HG03175 (cell line): ENCODE measurements at regions not wholly inside any gene's neighbourhood (a gene's known extent, or its start where the extent isn't known, plus 50 kb on each side); places are given as distances from the start of the nearest gene placed in this dataset.
"Not testable (repeated sequence)": the region's sequence is repeated elsewhere in the genome, so short reads cannot be mapped to it uniquely, and the experiment has no call there.

Experiments
- ATAC-seq: cut with Tn5 transposase; IDR thresholded peaks from one replicate; pipeline ENCODE4 v1.9.1; 2021; ENCODE audit warnings: mild to moderate bottlenecking, moderate library complexity; ENCODE audit not compliant: unreplicated experiment

GRCh38 chr3:106338582-106339214 is 469.9 kb upstream of the CBLB start:
- no peak for ATAC-seq

DNA sequence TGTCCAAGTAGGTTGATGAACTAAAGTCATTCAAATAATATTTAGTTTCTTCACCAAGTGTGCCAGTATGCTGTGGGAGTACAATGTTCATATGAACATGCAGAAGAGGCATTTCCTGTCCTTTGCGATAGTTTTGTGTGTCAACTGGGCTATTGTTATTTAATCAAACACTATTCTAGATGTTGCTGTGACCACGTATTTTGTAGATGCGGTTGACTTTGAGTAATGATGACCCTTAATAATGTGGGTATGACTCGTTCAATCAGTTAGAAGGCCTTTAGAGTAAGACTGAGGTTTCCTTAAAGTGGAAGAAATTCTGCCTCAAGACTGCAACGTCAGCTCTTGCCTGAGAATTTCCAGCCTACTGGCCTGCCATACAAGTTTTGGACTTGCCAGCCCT is 470.7 kb upstream of the CBLB start:
- no peak for ATAC-seq

GRCh38 chr3:106341087-106341486 is 472.3 kb upstream of the CBLB start:
- no peak for ATAC-seq

DNA sequence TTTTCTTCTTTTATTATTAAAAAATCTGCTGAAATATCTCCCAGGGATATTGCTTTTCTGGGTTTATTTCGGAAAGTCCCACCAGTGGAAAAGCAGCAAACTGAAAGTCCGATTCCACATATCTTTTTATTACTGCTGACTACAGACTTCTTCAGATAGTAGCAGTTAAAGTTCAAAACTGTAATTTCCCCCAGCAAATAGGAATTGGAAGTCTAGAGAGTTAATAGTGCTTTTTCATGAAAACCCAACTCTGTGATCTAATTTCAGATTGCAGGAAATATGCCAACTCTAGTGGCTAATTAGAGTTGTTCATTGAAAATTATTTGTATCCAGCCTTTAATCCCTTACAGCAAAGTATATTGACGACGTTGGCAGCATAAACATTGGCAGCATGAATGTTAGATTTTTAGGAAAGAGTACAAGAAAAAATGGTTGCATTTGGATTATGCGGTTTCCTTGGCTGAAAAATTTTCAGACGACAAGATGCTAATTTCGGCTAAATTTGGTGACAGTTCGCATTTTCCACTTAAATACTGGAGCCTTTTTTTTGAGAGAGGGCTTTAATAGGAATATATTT is 472.9 kb upstream of the CBLB start:
- ATAC-seq, result no peak

DNA sequence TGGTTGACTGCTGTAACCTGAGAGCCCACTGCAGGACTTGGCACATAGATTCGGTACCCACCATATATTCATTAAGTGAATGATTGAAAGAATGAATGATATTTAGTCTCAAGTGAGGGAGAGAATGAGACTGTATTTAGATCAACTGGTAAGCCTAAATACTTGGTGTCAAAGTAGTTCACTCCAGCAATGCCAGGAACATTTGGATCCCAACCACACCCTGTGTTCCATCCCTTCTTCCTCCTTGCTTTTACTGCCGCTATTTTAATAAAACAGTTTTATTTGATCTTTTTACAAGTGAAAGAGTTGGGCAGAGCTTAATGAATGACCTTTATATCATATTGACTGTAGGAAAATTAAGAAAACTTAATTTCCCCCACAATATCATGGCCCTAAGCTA is 473.6 kb upstream of the CBLB start:
- no peak for ATAC-seq

GRCh38 chr3:106343811-106344210 is 475.0 kb upstream of the CBLB start:
- no peak for ATAC-seq

- ATAC-seq, result no peak
Measured at GRCh38 chr3:106345353-106346027, 476.7 kb upstream of the CBLB start.

DNA sequence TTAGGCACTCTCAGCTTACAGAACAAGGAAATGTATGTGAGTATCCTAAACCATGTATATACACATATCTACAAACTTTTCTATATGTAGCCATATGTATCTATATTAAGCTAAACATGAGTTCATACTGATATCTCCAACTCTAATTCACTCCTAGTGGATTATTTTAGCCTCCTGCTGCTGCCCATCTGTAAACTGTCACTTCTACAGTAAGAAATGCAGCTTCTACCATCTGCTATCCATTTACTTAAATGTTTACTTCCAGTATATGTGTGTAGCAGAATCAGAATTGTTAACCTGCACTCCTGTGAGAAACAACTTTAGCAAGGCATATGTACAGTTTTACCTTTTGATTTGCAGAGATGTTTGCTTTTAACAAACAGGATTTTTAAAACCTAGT is 478.5 kb upstream of the CBLB start:
- no peak for ATAC-seq

DNA sequence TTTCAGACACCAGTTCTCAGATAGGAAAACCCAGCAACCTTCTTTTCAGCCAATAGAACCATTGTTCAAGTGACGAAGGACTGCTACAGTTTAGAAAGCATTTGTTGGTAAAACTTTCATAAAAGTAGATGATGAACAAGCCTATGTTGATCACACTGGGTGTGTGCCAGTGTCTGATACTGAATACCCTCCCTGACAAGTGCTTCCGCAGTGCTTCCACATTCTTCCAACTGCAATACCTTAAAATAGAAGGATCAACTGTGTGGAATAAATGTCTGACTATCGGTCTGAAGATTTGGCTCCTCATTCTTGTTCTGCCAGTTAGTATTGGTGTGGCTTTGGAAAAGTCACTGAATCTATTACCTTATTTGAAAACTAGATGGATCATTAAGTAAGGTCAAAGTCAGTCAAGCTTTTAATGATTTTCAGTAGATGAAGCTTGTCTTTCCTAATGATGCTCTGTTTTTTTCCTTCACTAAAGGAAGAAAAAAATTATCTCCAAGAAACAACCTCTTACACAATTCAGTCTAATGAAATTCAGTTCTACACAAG is 479.4 kb upstream of the CBLB start:
- no peak for ATAC-seq

- no peak for ATAC-seq
Measured at GRCh38 chr3:106349191-106349881, 480.5 kb upstream of the CBLB start.

- no peak for ATAC-seq
Measured at GRCh38 chr3:106355873-106356272, 487.1 kb upstream of the CBLB start.

- no peak for ATAC-seq
Measured at GRCh38 chr3:106359692-106360091, 490.9 kb upstream of the CBLB start.

- ATAC-seq, result not testable (repeated sequence)
Measured at GRCh38 chr3:106360901-106361300, 492.1 kb upstream of the CBLB start.

DNA sequence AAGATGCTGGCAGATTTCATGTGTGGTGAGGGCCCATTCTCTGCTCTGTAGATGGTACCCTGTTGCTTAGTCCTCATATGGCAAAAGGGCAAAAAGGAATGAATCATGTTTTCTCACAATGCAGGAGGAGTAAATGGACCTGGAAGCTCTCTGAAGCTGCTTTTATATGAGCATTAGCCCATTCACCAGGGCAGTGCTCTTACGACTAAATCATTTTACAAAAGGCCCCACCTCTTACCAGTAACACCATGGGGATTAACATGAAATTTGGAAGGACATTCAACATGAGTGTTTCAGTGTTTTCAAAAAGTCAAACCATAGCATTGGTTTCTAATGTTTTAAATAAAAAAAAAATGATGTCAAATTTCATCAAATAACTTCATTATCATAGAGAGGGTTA is 495.7 kb upstream of the CBLB start:
- ATAC-seq, result no peak

DNA sequence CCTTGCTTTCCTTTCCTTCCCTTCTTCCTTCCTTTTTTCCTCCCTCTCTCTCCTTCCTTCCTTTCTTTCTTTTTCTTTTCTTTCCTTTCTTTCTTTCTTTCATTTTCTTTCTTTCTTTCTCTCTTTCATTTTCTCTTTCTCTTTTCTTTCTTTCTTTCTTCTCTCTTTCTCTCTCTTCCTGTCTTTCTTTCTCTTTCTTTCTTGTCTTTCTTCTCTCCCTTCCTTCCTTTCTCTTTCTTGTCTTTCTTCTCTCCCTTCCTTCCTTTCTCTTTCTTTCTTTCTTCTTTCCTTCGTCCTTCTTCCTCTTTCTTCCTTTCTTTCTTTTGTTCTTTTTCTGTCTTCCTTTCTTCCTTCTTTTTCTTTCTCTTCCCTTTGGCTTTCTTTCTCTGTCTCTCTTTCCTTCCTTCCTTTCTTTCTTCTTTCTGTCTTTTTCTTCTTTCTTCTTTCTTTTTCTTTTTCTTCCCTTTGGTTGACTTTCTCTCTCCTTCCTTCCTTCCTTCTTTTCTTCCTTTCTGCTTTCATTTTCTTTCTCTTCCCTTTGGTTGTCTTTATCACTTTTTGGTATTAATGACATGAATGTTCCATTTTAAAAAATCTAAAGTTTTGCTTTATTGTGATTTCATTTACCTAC is 496.4 kb upstream of the CBLB start:
- no peak for ATAC-seq

GRCh38 chr3:106366352-106366751 is 497.5 kb upstream of the CBLB start:
- ATAC-seq, result no peak

DNA sequence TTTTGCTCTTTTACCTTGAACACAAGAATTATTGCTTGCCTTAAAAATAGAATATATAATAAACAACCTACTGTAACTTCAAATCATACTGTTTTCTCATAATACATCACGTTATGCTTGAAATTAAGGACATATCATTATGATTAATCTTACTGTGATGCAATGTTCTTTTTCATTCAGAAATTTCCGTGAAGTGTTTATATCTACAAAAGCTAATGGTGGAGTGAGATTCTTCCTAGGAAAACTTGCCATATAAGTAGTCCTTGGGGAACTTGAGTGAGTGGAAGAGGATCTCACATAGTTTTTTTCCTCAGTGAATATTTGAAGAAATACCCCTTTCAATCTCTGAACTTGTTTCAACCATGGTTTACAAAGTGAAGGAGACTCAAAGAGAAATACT is 498.7 kb upstream of the CBLB start:
- ATAC-seq, result no peak

- ATAC-seq, result no peak
Measured at GRCh38 chr3:106371221-106371970, 502.6 kb upstream of the CBLB start.

DNA sequence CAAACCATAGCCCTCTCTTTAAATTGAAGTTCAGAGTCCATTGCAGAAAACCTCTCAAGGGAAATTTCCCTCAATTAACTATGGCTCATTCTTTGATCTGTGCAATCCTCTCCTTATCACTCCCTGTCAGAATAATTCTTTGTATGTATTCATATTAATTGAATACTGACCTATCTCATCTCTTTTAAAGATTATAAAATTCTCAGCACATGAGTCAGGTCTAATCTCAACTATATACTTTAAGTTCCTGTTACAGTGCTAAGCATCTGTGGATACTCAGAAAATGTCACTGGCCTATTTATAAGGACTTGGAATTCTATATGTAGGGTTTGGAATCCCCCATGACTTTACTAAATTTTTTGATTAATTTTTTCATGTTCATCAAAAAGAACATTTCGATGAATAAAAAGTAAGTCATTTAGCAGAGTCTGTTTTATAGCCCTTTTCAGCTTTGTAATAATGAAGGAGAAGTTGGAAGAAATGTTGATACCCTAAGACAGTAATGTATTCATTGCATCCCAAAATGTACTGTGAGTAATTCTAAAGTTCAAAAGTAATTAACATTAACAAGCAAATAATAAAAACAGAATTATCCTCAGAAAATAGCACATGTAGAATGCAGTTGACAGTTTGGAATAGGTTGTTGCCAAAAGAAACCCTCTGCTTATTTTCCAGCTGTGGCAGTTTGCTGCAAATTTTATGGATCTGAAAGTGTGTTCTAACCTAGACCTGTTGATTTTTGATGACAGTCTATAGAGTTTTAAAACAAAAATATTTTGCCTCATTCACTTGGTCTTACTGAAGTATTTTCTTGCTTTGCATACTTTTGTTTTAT is 503.4 kb upstream of the CBLB start:
- no peak for ATAC-seq

GRCh38 chr3:106372806-106373190 is 504.0 kb upstream of the CBLB start:
- ATAC-seq, result no peak
